ENCODE measurements at regions not wholly inside any gene's neighbourhood (a gene's known extent, or its start where the extent isn't known, plus 50 kb on each side); places are given as distances from the start of the nearest gene placed in this dataset.

DNA sequence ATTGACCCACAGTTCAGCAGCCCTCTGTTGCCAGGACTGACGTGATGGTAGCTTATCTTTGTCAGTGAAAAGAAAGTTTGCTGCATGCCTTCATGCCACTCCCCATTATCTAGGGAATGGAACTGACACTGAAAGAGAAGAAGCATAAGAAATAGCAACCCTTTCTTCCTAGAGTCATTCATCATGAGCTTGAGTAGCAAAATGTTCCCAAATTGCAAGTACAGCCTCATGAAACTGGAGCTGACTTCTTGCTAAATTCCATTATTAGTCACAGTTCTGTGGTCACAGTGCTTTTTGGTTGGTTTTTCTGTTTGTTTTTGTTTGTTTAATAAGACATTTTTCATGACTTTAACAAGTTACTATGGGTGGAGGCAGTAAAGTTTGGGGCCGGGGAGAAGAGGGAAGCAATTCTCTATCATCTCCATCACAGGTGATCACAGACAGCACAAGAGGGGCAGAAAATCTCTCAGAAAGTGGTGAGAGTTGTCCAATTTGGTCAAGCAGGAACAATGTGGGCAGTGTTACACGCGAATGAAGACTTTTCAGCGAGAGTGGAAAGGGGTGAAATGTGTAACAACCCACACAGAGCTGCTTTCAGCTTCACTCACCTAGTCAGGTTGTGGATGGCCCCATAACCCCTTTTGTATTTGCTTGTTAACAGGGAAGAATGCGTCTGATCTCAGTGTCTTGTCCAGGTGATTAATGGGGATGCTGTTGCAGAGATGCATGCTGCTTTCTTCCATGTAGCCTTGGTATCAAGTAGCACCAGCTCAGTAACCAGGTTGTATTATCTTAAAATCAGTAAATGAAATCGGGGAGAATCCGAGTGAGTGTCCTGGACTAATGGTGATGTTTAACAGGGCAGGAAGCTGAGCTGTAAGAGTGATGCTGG lies 440.4 kb downstream of the DMRT2 start:
- no peak for DNase-seq (ENCODE audit: low spot score)

DNA sequence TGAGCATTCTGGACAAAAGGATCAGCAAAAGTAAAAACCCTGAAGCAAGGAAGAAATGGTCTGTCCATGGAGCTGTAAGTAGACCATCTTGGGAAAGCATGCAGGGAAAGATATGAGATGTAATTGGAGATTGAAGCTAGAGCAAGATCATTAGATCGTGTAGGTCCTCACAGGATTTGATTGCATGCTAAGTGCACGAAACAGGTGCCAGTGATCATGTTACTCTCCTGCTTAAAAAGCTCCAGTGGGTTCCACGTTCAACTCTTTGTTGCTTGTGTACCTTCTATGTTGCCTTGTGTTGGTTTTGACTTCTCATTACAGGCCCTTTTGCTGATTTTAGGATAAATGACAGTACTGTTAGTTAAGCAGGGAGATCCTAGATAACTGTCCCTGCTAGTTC lies 442.0 kb downstream of the DMRT2 start:
- DNase-seq (ENCODE audit: low spot score), result no peak

DNA sequence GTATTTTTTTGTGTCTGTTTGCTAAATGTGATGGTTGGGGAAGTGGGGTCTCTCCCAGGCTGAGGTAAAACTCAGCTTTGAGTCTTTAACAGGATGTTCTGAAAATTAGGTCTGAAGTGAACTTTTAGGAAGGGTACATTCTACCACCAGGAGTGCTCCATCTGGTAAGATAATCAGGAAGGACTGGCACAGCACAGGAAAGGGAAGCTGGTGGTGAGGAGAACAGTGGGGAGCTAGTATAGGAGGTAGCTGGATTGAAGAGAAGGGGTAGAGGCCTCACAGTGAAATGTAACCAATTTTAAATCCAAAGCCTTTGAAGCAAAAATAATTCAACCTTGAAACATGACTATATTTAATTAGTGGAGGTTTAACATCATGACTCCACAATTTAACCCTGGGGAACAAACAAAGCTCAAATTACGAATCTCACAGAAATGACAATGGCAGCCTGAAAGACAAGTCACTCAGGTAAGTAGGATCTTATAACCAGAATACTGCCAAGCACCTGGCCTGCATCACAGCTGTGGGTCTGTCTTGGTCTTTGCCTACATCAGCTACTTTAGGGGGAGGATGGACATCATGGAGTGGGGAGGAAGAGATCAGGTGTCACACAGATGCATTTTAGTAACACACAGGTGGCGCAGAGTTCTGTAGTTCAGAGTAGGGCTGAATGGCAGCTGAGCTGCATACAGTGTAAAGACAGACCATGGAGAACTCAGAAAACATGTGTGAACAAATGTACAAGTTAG lies 445.3 kb downstream of the DMRT2 start:
- no peak for DNase-seq (ENCODE audit: low spot score)

DNA sequence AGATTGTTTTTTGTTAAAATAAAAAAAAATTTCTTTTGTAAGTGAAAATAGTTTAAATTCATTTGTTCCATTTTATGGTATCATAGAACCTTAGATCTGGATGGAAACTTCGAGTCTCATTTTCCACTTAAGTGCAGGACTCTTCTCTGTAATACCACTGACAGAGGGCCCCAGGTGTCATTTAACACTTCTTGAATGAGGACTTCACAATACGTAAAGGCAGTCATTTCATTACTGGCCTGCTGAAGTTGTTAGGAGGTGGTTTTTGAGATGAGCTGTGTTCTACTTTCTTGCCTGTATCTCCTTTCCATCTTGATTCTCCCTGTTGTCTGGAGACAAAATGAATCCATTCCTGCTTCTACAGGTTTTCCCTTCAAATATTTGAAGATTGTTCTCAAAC lies 455.3 kb downstream of the DMRT2 start:
- no peak for DNase-seq (ENCODE audit: low spot score)

DNA sequence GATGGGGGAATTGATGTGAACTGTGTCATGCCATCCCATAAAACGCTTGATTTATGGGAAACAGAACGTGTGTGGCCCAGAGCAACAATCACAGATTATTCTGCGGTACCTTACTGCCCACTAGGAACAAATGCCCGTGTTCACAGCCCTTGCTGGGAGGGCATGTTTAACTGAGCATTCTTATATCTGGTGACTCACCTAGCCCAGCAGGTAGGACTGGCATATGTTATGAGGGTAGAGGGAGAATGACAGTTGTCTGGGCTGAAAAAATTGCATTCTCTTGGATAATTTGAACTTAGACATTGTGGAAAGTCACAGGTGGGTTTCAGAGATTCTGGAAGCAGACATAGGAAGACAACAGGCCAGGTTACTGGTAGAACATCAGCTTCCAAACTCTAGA lies 460.6 kb downstream of the DMRT2 start:
- no peak for DNase-seq (ENCODE audit: low spot score)

DNA sequence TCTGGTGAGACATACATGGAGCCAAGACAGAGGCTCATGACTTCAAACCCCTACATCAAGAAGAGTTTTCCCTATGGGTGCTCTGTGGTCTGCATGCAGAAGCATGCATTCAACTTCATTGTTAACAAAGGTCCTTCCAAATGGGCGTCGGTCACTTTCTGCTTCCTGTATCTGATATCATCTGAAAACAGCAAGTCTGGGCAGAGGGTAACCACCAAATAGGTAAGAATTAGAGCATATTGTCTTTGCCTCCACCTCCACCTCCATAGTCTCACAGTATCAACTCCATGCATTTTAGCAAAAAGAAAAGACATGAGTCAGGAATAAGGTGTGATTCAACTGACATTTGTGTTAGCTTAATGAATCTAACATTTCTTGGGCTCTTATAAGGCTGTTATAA lies 462.9 kb downstream of the DMRT2 start:
- DNase-seq (ENCODE audit: low spot score), result no peak

DNA sequence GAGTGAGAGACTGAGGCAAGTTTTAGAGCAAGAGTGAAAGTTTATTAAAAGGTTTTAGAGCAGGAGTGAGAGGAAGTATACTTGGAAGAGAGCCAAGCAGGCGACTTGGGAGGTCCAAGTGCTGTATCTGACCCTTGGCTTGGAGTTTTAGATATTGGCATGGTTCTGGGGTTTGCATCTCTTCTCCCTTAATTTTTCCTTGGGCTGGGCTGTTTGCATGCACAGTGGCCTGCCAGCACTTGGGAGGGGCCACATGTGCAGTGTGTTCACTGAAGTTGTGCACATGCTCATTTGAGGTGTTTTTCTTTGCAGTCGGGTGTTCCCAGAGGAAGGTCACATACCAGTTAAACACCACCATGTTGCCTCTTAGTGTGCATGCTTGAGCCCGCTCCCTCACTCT lies 464.1 kb downstream of the DMRT2 start:
- DNase-seq (ENCODE audit: low spot score), result no peak

DNA sequence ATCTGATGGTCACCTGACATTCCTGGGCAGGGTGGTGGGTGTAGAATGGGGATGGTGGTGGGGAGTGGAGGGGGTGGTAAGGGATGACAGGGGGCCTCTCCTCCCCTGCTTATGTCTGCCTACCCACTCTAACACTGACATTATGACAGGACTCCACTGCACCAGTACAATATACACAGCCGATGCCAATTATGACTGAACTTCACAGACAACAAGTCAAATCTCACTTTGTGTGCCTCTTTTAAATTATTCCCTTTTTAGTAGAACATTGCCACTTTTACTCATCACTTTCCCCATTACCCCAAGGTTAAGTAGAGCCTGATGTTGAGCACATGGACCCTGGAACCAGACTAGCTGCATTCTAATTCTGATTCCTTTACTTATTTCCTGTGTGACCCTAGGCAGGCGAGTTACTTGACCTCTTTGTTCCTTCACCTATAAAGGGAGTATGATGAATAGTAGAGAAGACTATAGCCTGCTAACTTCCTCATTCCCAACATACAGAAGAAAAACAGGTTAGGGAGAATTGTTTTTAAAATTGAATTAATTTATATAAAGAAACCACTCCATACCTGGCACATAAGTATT lies 464.7 kb downstream of the DMRT2 start:
- no peak for DNase-seq (ENCODE audit: low spot score)

DNA sequence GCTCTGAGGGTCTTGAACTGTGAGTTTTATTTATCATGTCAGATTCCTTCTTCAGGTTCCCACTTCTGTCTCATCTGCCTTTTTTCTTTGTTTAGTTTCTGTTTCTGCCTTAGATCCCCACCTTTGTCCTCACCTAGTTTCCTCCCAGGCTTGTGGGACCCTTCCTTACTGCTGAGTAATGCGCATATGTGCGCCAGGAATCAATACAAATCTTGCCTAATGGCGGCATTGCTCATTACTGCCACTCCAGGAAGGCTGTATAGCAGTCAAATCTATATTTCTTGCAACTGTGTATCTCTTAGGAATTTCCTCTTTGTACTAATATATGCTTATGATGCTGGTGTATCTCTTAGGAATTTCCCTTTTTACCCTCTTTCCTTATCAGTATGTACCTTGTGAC lies 465.4 kb downstream of the DMRT2 start:
- DNase-seq (ENCODE audit: low spot score), result no peak

DNA sequence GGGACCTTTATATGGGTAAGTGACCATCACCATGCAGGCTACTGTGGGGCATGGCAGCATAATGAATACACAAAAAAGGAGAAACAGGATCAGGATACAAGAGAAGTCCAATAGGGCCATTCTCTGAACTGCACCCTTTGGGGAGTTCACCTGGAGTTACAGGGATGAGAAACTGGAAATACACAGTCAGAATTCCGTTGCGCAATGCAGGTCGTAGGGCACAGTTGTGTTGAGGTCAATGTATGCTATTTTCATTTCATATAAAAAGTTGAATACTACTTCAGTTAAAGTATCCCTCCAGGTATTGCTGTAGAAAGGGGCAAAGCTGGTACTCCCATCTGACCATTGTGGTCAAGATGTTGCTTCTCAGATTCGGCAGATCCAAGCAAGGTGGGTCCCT lies 471.4 kb downstream of the DMRT2 start:
- no peak for DNase-seq (ENCODE audit: low spot score)

DNA sequence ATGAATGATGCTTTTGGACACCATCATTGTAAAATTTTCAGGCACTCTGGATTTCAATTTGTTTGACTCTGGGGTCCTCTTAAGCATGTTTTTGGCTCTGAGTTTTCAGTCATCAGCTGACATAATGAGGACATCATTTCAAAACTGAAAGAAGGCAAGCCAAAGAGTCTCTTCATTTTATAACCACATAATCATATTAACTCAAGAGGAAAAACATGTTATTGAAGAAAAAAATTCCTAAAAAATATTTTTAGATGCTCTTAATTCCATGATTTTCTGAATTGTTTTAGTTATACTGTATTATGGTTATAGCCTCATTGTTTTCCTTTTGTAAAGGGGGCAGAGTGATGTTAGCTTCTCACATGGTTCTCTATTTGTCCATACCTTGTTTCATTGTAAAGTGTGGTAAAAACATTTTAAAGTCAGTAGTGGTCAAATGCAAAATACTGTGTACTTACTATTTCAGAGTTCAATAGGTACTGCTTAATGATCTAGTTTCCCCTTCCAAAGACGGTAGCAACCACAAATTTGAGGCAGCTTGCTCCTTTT lies 472.1 kb downstream of the DMRT2 start:
- DNase-seq (ENCODE audit: low spot score), result no peak

DNA sequence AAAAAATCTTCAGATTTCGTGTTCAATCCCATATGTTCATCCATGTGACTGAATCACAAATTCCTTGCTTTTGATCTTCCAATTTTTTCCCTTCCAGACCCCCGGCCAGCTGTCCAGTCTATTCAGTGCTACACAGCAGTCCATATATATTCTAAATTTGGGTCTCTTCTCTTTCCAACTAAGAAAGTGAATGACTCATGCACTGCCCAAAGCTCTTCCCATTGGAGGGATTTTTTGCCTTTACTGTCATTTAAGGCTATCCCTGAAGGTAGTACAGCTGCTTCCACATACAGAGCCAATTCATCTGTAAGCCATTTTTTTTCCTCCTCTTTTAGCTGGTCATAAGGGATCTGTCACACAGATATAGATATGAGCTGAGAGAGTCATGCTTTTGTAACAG lies 478.3 kb downstream of the DMRT2 start:
- DNase-seq (ENCODE audit: low spot score), result no peak

DNA sequence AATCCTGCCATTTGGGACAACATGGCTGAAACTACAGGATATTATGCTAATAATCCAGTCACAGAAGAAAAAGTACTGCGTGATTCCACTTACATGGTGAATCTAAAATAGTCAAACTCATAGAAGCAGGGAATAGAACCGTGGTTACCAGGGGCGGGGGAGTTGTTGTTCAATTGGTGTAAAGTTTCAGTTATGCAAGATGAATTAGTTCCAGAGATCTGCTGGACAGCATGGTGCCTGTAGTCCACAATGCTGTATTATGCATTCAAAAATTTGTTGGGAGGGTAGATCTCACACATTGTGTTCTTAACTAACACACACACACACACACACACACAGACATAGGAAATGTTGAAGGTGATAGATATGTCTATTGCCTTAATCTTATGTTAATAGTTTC lies 480.5 kb downstream of the DMRT2 start:
- DNase-seq (ENCODE audit: low spot score), result no peak

DNA sequence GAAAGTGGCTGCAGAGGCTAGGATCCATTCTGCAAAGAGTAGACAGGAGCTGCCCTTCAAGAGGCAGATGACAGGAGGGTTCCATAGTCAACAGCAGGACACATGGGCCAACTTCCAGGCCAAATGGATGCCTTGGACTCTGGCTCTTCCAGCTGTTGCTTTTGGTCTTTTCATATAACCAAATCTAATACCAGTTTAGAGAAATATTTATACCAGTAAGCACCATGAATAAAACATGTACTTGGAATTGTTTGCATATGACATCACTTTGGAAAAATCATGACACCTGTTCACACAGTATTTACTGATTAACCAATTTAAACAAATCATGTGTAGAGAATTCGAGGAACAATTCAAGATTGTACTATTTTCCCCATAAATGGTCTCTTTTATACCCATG lies 481.3 kb downstream of the DMRT2 start:
- no peak for DNase-seq (ENCODE audit: low spot score)

DNA sequence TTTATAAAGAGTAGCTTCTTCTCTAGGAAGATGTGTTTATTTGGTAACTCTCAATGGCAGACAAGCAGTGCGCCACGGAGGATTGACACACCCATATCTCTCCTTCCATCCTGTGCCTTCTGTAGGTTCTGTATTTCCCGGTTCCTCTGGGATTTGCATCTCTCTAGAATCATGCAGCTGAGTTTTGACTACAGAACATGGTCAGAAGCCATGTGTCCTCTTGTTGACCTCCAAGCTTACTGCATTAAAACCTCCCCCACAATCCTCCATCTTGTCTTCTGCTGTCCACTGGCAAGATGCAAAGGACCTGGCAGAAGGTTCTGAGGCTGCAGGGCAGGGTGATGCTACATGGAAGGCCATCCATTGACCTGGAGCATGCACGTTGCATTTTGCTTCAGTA lies 482.0 kb downstream of the DMRT2 start:
- no peak for DNase-seq (ENCODE audit: low spot score)

DNA sequence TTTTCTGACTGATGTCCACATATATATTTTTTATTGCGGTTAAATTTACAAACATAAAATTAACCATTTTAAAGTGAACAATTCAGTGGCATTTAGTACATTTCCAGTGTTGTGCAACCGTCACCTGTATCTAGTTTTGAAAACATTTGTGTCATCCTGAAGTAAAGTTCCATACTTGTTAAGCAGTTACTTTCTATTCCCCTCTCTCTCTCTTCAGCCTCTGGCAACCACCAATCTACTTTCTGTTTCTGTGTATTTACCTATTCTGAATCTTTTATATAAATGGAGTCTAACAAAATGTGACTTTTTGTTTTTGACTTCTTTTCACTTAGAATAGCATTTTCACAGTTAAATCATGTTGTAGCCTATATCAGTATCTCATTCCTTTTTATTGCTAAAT lies 480.1 kb upstream of the SMARCA2 start:
- no peak for DNase-seq (ENCODE audit: low spot score)

DNA sequence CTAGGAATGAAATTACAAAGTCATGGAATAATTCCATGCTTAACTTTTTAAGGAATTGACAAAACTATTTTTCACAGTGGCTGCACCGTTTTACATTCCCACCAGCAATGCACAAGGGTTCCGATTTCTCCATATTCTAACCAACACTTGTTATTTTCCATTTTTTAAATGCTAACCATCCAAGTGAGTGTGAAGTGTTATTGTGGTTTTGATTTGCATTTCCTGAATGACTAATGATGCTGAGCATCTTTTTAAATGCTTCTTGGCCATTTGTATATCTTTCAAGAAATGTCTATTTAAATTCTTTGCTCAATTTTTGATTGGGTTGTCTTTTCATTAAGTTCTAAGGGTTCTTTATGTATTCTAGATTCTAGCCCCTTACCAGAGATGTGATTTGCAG lies 479.5 kb upstream of the SMARCA2 start:
- no peak for DNase-seq (ENCODE audit: low spot score)

DNA sequence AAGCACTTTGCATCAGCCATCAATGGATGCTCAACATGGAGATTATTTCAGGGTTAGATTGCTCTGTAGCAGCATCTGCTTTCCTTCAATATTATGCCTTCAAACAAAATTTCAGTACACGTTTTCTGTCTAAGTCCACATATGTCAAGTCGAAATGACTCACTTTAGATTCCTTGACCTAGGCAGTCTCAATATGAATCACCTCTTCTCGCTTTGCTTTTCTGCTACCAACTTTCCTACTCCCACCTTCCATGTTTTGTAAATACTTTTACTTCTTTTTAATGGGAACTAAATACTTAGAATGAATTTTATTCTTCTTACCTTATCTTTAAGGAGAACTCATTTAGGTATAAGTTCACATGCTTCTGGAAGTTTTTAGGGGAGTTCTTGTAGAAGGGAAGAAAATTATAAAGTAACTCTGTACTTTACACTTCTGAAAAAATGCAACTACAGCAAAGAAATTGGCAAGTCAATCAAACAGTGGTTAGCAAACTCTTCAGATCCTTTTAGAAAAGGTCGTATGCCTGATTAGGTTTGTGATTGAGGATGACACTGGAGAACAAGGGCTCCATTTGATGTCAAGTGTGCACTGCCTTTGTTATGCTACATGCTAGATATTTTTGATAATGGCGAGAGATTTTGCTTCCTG lies 478.5 kb upstream of the SMARCA2 start:
- no peak for DNase-seq (ENCODE audit: low spot score)

DNA sequence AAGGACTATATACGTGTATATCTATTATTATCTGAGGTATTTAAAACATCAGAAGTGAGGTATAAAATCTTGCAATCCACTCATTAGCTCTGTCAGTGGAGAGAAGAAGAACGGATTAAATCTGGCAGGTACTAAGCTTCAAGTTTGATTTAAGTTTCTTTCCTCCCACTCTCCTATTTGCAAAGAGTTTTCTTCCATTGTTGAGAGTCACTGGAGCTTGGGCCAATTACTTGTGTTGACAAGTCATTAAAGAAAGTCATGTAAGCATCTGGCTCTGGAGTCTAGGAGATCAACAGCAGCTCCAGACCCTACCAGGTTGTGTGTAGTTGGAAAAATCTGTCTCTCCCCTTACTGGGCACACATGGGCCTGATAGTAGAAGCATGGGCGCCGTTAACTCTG lies 476.8 kb upstream of the SMARCA2 start:
- no peak for DNase-seq (ENCODE audit: low spot score)

DNA sequence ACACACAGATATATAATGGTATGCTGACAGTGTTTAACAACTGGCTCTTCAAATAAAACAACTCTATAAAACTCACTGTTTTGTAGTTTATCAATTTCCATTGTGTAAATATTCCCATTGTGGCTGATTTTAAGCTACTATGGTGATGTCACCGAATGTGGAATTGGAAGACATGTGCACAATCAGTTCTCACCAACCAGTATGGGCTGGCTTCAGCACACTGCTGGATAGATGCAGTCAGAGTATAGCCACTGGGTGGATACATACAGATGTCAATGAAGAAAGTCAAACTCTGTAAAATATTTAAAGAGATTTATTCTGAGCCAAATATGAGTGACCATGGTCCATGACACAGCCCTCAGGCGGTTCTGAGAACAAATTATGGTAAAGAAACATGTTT lies 475.9 kb upstream of the SMARCA2 start:
- DNase-seq (ENCODE audit: low spot score), result no peak

DNA sequence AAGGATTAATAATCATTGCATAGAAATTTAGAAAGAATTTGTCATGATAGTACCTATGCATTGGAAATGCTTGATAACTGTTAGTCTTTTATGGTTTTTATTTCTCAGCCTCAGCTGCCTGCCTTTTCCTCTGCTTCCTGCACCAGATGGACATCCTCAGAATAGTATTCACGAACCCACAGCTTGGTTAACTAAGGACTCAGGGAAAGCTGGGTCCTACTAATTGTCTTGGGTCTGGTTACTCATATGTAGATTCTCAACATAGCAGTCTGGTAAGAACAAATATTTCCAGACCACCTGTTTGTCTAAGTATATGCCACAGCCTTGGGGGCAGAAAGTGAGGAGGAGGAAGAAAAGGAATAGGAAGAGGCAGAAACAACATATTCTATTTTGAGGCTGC lies 464.5 kb upstream of the SMARCA2 start:
- no peak for DNase-seq (ENCODE audit: low spot score)
